A673 (cell line): ENCODE measurements at regions not wholly inside any gene's neighbourhood (a gene's known extent, or its start where the extent isn't known, plus 50 kb on each side); places are given as distances from the start of the nearest gene placed in this dataset.

Experiments
- BruUV-seq: library from RNA; stranded (reverse); fragments of 400-500 nt; replicated peaks from 2 replicates; lab custom pipeline; 2021; lab: Mats Ljungman, UMichigan
- CTCF ChIA-PET: fragments of 300-600 bp; sonication (Branson Sonifier 250); formaldehyde crosslinking; loops from one replicate; lab custom pipeline; 2022; ENCODE audit warnings: antibody characterized with exemption; lab: Charles Lee
- POLR2A ChIA-PET: fragments of 300-600 bp; sonication (Branson Sonifier 250); formaldehyde crosslinking; loops from one replicate; lab custom pipeline; 2022; ENCODE audit warnings: antibody characterized with exemption; ENCODE audit not compliant: low non-redundant PET; lab: Charles Lee
- DNase-seq: peaks from one replicate; pipeline ENCODE4 v3.0.0-alpha.2; 2015; ENCODE audit warnings: low spot score
- H3K27ac ChIP-seq: fragments of 200-600 bp; sonication (generic); 2 replicates; pipeline ENCODE4 v1.5.1; 2016; ENCODE audit warnings: mixed run types, low read depth, mild to moderate bottlenecking, mixed read lengths, antibody characterized with exemption, low read length; ENCODE audit not compliant: poor library complexity, severe bottlenecking
- H3K27me3 ChIP-seq: fragments of 200-600 bp; sonication (generic); replicated peaks from 2 replicates; pipeline ENCODE4 v1.6.1; 2017; ENCODE audit warnings: mixed run types, low read depth, mild to moderate bottlenecking, mixed read lengths, antibody characterized with exemption, low read length; ENCODE audit not compliant: insufficient read depth, poor library complexity
- H3K36me3 ChIP-seq: fragments of 200-600 bp; sonication (generic); 2 replicates; pipeline ENCODE4 v1.6.1; 2016; ENCODE audit warnings: mixed run types, mild to moderate bottlenecking, mixed read lengths, antibody characterized with exemption, low read length; ENCODE audit not compliant: insufficient read depth, poor library complexity, severe bottlenecking
- H3K4me1 ChIP-seq: fragments of 200-600 bp; sonication (generic); 2 replicates; pipeline ENCODE4 v1.6.1; 2017; ENCODE audit warnings: mixed run types, mild to moderate bottlenecking, mixed read lengths, antibody characterized with exemption, low read length; ENCODE audit not compliant: insufficient read depth, poor library complexity, severe bottlenecking
- H3K4me3 ChIP-seq: fragments of 200-600 bp; sonication (generic); 2 replicates; pipeline ENCODE4 v1.5.1; 2016; ENCODE audit warnings: low read depth, mixed run types, mild to moderate bottlenecking, mixed read lengths, low read length; ENCODE audit not compliant: poor library complexity, severe bottlenecking
- H3K9me3 ChIP-seq: fragments of 200-600 bp; sonication (generic); 2 replicates; pipeline ENCODE4 v1.6.1; 2016; ENCODE audit warnings: mixed run types, low read depth, mild to moderate bottlenecking, mixed read lengths, antibody characterized with exemption, low read length; ENCODE audit not compliant: poor library complexity, severe bottlenecking
- EZH2 ChIP-seq: fragments of 200-600 bp; sonication (generic); IDR thresholded peaks from 2 replicates; pipeline ENCODE4 v1.6.1; 2017; ENCODE audit warnings: borderline replicate concordance, low read depth, mild to moderate bottlenecking, mixed read lengths, antibody characterized with exemption, low read length; ENCODE audit not compliant: poor library complexity, severe bottlenecking
- intact Hi-C: fragments of 100-400 bp; cut with micrococcal nuclease; formaldehyde crosslinking; loops from one replicate; pipeline ENCODE4 v1.10.0; 2022; ENCODE audit not compliant: unreplicated experiment
- TF ChIP-seq, protein P1 (sequence below): fragments of 300-800, 200-600 bp; sonication (generic); conservative IDR thresholded peaks from 2 replicates; pipeline ENCODE4 v1.5.1; 2017; ENCODE audit warnings: low read depth, mild to moderate bottlenecking, antibody characterized with exemption, low read length, moderate library complexity, mixed read lengths

DNA sequence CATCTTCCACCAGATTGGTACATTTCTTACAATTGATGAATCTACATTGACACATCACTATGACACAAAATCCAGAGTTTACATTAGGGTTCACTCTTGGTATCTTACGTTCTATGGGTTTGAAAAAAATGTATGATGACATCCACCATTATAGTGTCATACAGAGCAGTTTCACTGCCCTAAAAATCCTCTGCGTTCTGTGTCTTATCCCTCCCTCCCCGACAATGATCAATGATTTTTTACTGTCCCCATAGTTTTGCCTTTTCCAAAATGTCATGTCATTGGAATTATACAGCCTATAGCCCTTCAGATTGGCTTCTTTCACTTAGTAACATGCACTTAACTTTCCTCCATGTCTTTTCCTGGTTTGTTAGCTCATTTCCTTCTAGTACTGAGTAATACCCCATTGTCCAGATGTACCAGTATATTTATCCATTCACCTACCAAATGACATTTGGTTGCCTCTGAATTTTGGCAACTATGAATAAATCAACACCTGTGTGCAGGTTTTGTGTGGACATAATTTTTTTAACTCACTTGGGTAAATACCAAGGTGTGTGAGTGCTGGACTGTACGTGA lies 80.9 kb upstream of the CDC42BPA start:
- no peaks in the 10 kb centered on the region for H3K4me1 ChIP-seq
- ChIA-PET CTCF (no interaction called here), POLR2A (no interaction called here)
- H3K27ac ChIP-seq = no peak overlapping the region
- no peaks in the 10 kb centered on the region for H3K9me3 ChIP-seq
- H3K27me3 ChIP-seq = no peaks in the 10 kb centered on the region
- TF ChIP-seq, protein P1, sequence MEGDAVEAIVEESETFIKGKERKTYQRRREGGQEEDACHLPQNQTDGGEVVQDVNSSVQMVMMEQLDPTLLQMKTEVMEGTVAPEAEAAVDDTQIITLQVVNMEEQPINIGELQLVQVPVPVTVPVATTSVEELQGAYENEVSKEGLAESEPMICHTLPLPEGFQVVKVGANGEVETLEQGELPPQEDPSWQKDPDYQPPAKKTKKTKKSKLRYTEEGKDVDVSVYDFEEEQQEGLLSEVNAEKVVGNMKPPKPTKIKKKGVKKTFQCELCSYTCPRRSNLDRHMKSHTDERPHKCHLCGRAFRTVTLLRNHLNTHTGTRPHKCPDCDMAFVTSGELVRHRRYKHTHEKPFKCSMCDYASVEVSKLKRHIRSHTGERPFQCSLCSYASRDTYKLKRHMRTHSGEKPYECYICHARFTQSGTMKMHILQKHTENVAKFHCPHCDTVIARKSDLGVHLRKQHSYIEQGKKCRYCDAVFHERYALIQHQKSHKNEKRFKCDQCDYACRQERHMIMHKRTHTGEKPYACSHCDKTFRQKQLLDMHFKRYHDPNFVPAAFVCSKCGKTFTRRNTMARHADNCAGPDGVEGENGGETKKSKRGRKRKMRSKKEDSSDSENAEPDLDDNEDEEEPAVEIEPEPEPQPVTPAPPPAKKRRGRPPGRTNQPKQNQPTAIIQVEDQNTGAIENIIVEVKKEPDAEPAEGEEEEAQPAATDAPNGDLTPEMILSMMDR = no peak
- no peak for TF ChIP-seq EZH2
- intact Hi-C loops = no loop called here
- H3K36me3 ChIP-seq = no peaks in the 10 kb centered on the region
- DNase-seq = no peak
- no TSS peak for BruUV-seq
- no peak overlapping the region for H3K4me3 ChIP-seq

DNA sequence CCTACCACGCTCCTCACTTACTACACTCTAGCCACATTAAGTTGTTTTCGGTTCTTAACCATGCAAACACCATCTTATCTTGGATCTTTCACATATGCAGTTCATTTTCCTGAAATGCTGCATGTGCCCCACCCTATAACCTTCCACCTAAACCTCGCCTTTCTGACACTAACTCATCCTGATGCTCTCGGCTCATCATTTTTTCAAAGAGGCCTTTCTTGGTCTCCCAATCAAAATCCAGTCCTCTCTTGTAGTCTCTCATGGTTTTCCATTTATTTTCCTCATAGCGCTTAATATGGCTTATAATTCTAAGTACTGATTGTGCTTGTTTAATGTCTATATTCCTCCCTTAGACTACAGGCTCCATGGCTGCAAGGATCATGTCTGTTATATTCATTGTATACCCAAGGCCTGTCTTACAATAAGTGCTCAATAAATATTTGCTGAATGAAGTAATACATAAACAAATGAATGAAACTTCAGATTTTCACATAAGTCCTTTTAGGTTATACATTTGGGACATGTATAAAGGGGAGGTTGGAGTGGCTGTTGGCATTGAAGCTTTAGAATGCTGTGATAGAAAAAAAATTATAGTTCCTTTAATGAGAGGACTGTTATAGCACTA lies 79.2 kb upstream of the CDC42BPA start:
- Histone ChIP-seq H3K36me3 (no peaks in the 10 kb centered on the region), H3K9me3 (no peaks in the 10 kb centered on the region), H3K27ac (no peak overlapping the region), H3K4me3 (no peak overlapping the region), H3K4me1 (no peaks in the 10 kb centered on the region), H3K27me3 (no peaks in the 10 kb centered on the region)
- CTCF ChIA-PET = no interaction called here
- no peak for DNase-seq
- no peak for TF ChIP-seq EZH2
- POLR2A ChIA-PET = no interaction called here
- intact Hi-C loops = no loop called here
- BruUV-seq = no TSS peak

DNA sequence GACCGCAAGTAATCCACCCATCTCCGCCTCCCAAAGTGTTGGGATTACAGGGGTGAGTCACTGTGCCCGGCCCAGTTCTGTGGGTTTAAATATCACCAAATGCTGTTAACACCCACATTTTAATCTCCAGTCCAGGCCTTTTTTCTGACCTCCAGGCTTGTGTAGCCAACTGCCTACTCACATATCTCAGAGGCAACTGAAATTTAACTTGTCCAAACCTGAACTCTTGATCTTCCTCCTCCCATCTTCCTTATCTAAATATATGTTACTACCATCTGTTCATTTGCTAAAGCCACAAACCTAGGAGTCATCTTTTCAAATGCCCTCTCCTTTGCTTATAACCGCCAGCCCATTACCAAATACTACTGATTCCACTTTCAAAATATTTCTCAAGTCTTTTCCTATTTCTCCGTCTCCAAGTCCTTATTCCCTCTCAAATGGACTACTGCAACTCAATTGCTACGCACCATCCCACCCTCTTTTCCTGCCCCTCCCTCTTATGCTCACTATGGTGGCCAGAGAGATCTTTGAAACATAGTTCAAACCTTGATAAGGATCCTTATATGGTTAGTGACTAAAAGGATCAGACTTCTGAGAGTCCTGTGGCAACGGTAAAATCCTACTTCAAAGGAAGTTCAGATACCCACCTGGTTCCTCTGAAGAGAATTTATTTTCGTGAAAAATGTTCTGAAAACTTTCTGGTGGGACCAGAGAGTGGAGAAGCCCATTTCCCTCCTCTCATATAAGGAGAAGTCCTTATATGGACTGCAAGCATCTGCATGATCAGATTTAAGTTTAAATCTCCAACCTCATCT lies 78.5 kb upstream of the CDC42BPA start:
- H3K27ac ChIP-seq = no peak overlapping the region
- ChIA-PET POLR2A (no interaction called here), CTCF (no interaction called here)
- DNase-seq = no peak
- peaks cover 6% of the 10 kb centered on the region for H3K4me1 ChIP-seq
- TF ChIP-seq EZH2 = no peak
- TF ChIP-seq, protein P1 = no peak
- no peaks in the 10 kb centered on the region for H3K9me3 ChIP-seq
- intact Hi-C loops = no loop called here
- no TSS peak for BruUV-seq
- H3K36me3 ChIP-seq = no peaks in the 10 kb centered on the region
- no peaks in the 10 kb centered on the region for H3K27me3 ChIP-seq
- H3K4me3 ChIP-seq = no peak overlapping the region
